Naive thymus-derived CD4-positive, alpha-beta T cell (primary cell): ENCODE measurements at regions not wholly inside any gene's neighbourhood (a gene's known extent, or its start where the extent isn't known, plus 50 kb on each side); places are given as distances from the start of the nearest gene placed in this dataset.

Experiments used
- ATAC-seq: fragments of 150-1000 bp; cut with Tn5 transposase; 2 replicates; pipeline ENCODE4 v1.10.0; 2021; ENCODE audit warnings: mild to moderate bottlenecking, moderate library complexity
- CTCF ChIA-PET: fragments of 350-600 bp; sonication (Branson Sonifier 250); formaldehyde crosslinking; loops from one replicate; lab custom pipeline; 2021; ENCODE audit warnings: antibody characterized with exemption; lab: Charles Lee
- POLR2A ChIA-PET: fragments of 350-600 bp; sonication (Branson Sonifier 250); formaldehyde crosslinking; loops from one replicate; lab custom pipeline; 2021; ENCODE audit warnings: antibody characterized with exemption, inconsistent platforms; lab: Charles Lee
- DNase-seq, 9 donors: peaks; one replicate each; pipeline versions ENCODE4 v3.0.0 to v3.0.0-alpha.2; 2020 to 2022; ENCODE audit warnings: mixed read lengths in 1 of 9
- H3K27ac ChIP-seq: one replicate; pipeline ENCODE4 v1.7.0; 2013; ENCODE audit warnings: mild to moderate bottlenecking, low read depth, low read length, moderate library complexity
- H3K27me3 ChIP-seq, 2 donors: one replicate each; pipeline ENCODE4 v1.7.0; 2013; ENCODE audit warnings: low read length in 2 of 2, mild to moderate bottlenecking in 2 of 2, moderate library complexity in 2 of 2; ENCODE audit not compliant: control insufficient read depth in 2 of 2, insufficient read depth in 2 of 2
- H3K36me3 ChIP-seq, 3 experiments: 1 replicate in 2 of 3; 2 replicates in 1 of 3; pipeline ENCODE4 v1.7.0; 2013; ENCODE audit warnings: low read length in 3 of 3, mild to moderate bottlenecking in 3 of 3, moderate library complexity in 1 of 3; ENCODE audit not compliant: insufficient read depth in 3 of 3, control insufficient read depth in 2 of 3
- H3K4me1 ChIP-seq, 2 donors: one replicate each; pipeline ENCODE4 v1.7.0; 2013; ENCODE audit warnings: low read length in 2 of 2, mild to moderate bottlenecking in 2 of 2, moderate library complexity in 1 of 2; ENCODE audit not compliant: control insufficient read depth in 2 of 2, insufficient read depth in 2 of 2
- H3K4me3 ChIP-seq: 2 replicates; pipeline ENCODE4 v1.7.0; 2013; ENCODE audit warnings: mild to moderate bottlenecking, low read length
- H3K9me3 ChIP-seq, 3 experiments: 1 replicate in 2 of 3; 2 replicates in 1 of 3; pipeline ENCODE4 v1.7.0; 2013; ENCODE audit warnings: low read length in 3 of 3; ENCODE audit not compliant: control insufficient read depth in 2 of 3
- H3K27ac Mint-ChIP-seq, 9 donors: one replicate each; pipeline ENCODE4 v1.8.0; 2020 to 2022; ENCODE audit warnings: mixed read lengths in 9 of 9, mild to moderate bottlenecking in 8 of 9, moderate library complexity in 5 of 9, inconsistent platforms in 2 of 9
- H3K27me3 Mint-ChIP-seq, 5 donors: one replicate each; pipeline ENCODE4 v1.8.0; 2021 to 2022; ENCODE audit warnings: mixed read lengths in 5 of 5, mild to moderate bottlenecking in 1 of 5
- H3K36me3 Mint-ChIP-seq, 5 donors: one replicate each; pipeline ENCODE4 v1.8.0; 2020 to 2022; ENCODE audit warnings: mixed read lengths in 5 of 5, mild to moderate bottlenecking in 3 of 5, inconsistent platforms in 1 of 5
- H3K4me1 Mint-ChIP-seq, 7 donors: one replicate each; pipeline ENCODE4 v1.8.0; 2020 to 2022; ENCODE audit warnings: mixed read lengths in 7 of 7, mild to moderate bottlenecking in 3 of 7, inconsistent platforms in 1 of 7
- H3K4me3 Mint-ChIP-seq, 10 donors: one replicate each; pipeline ENCODE4 v1.8.0; 2020 to 2022; ENCODE audit warnings: mild to moderate bottlenecking in 10 of 10, mixed read lengths in 10 of 10, moderate library complexity in 6 of 10, inconsistent platforms in 2 of 10
- H3K9me3 Mint-ChIP-seq, 11 donors: one replicate each; pipeline ENCODE4 v1.8.0; 2020 to 2022; ENCODE audit warnings: mixed read lengths in 11 of 11, mild to moderate bottlenecking in 4 of 11, inconsistent platforms in 1 of 11, moderate library complexity in 1 of 11
- intact Hi-C, 2 donors: fragments of 100-400 bp; cut with micrococcal nuclease; formaldehyde crosslinking; loops; one replicate each; pipeline ENCODE4 v1.15.1; 2023

- peaks cover 0 to 2% (median 0%) of the 10 kb centered on the region in 7 donors for H3K4me1 Mint-ChIP-seq
- H3K27me3 Mint-ChIP-seq, result no peaks in the 10 kb centered on the region
- DNase-seq, result no peak
- H3K36me3 Mint-ChIP-seq, result no peaks in the 10 kb centered on the region
- ChIA-PET CTCF (no interaction called here), POLR2A (no interaction called here)
- H3K27ac Mint-ChIP-seq, result no peak overlapping the region
- no peak for ATAC-seq
- Histone ChIP-seq H3K4me1 (no peaks in the 10 kb centered on the region), H3K27me3 (no peaks in the 10 kb centered on the region), H3K27ac (no peak overlapping the region), H3K36me3 (no peaks in the 10 kb centered on the region), H3K9me3 (no peaks in the 10 kb centered on the region), H3K4me3 (no peak overlapping the region)
- H3K9me3 Mint-ChIP-seq, result peaks cover 0 to 6% (median 0%) of the 10 kb centered on the region in 11 donors
- no peak overlapping the region for H3K4me3 Mint-ChIP-seq
- intact Hi-C loops, result no loop called here
Measured at GRCh38 chr2:142670362-142670761, 207.1 kb upstream of the KYNU start.

GRCh38 chr2:142668420-142668819, 209.0 kb upstream of the KYNU start:
- DNase-seq, result no peak

GRCh38 chr2:142665241-142665640, 212.2 kb upstream of the KYNU start:
- Histone ChIP-seq H3K27ac (no peak overlapping the region), H3K4me1 (no peaks in the 10 kb centered on the region), H3K36me3 (no peaks in the 10 kb centered on the region), H3K4me3 (no peak overlapping the region), H3K27me3 (no peaks in the 10 kb centered on the region), H3K9me3 (no peaks in the 10 kb centered on the region)
- DNase-seq, result no peak
- intact Hi-C loops, result no loop called here
- Mint-ChIP-seq H3K9me3 (peaks cover 0 to 5% (median 0%) of the 10 kb centered on the region in 11 donors), H3K27ac (no peak overlapping the region), H3K36me3 (no peaks in the 10 kb centered on the region), H3K4me3 (peak overlapping the region in 1 of 10 donors; percentile 27), H3K4me1 (no peaks in the 10 kb centered on the region), H3K27me3 (no peaks in the 10 kb centered on the region)
- ATAC-seq, result no peak
- POLR2A ChIA-PET, result no interaction called here
- CTCF ChIA-PET, result no interaction called here

More at GRCh38 chr2:142668420-142668819, 209.0 kb upstream of the KYNU start:
- Mint-ChIP-seq H3K36me3 (no peaks in the 10 kb centered on the region), H3K4me3 (no peak overlapping the region), H3K4me1 (peaks cover 0 to 2% (median 0%) of the 10 kb centered on the region in 7 donors), H3K27me3 (no peaks in the 10 kb centered on the region), H3K9me3 (peaks cover 0 to 5% (median 0%) of the 10 kb centered on the region in 11 donors), H3K27ac (no peak overlapping the region)
- ChIA-PET POLR2A (no interaction called here), CTCF (no interaction called here)
- ATAC-seq, result no peak
- no peaks in the 10 kb centered on the region for H3K36me3 ChIP-seq
- no peaks in the 10 kb centered on the region for H3K4me1 ChIP-seq
- H3K27me3 ChIP-seq, result no peaks in the 10 kb centered on the region
- no peak overlapping the region for H3K27ac ChIP-seq
- H3K9me3 ChIP-seq, result no peaks in the 10 kb centered on the region
- no peak overlapping the region for H3K4me3 ChIP-seq
- intact Hi-C loops, result no loop called here

GRCh38 chr2:142650601-142651000, 226.9 kb upstream of the KYNU start:
- Mint-ChIP-seq H3K36me3 (peaks cover 0 to 3% (median 0%) of the 10 kb centered on the region in 5 donors), H3K4me1 (no peaks in the 10 kb centered on the region), H3K4me3 (no peak overlapping the region), H3K9me3 (peaks cover 0 to 17% (median 8%) of the 10 kb centered on the region in 11 donors), H3K27me3 (no peaks in the 10 kb centered on the region), H3K27ac (no peak overlapping the region)
- POLR2A ChIA-PET, result no interaction called here
- CTCF ChIA-PET, result no interaction called here
- Histone ChIP-seq H3K27ac (no peak overlapping the region), H3K4me1 (no peaks in the 10 kb centered on the region), H3K27me3 (no peaks in the 10 kb centered on the region), H3K9me3 (no peaks in the 10 kb centered on the region), H3K36me3 (no peaks in the 10 kb centered on the region), H3K4me3 (no peak overlapping the region)
- ATAC-seq (no peak), DNase-seq (no peak)
- intact Hi-C loops, result no loop called here

- CTCF ChIA-PET, result no interaction called here
- H3K36me3 ChIP-seq, result no peaks in the 10 kb centered on the region
- ATAC-seq (no peak), DNase-seq (no peak)
- no peaks in the 10 kb centered on the region for H3K9me3 ChIP-seq
- no peak overlapping the region for H3K27ac ChIP-seq
- H3K9me3 Mint-ChIP-seq, result peaks cover 0 to 15% (median 7%) of the 10 kb centered on the region in 11 donors
- no peaks in the 10 kb centered on the region for H3K27me3 ChIP-seq
- H3K4me1 Mint-ChIP-seq, result no peaks in the 10 kb centered on the region
- POLR2A ChIA-PET, result no interaction called here
- peaks cover 0 to 3% (median 0%) of the 10 kb centered on the region in 5 donors for H3K36me3 Mint-ChIP-seq
- H3K4me3 Mint-ChIP-seq, result no peak overlapping the region
- H3K27ac Mint-ChIP-seq, result no peak overlapping the region
- no peaks in the 10 kb centered on the region for H3K27me3 Mint-ChIP-seq
- H3K4me1 ChIP-seq, result no peaks in the 10 kb centered on the region
- H3K4me3 ChIP-seq, result no peak overlapping the region
- intact Hi-C loops, result no loop called here
Measured at GRCh38 chr2:142649581-142649980, 227.9 kb upstream of the KYNU start.

- intact Hi-C loops, result no loop called here
- Histone ChIP-seq H3K27me3 (no peaks in the 10 kb centered on the region), H3K4me1 (no peaks in the 10 kb centered on the region), H3K4me3 (no peak overlapping the region), H3K9me3 (peaks cover 0 to 2% (median 0%) of the 10 kb centered on the region in 3 experiments), H3K36me3 (no peaks in the 10 kb centered on the region), H3K27ac (no peak overlapping the region)
- H3K36me3 Mint-ChIP-seq, result no peaks in the 10 kb centered on the region
- ChIA-PET CTCF (no interaction called here), POLR2A (no interaction called here)
- H3K27ac Mint-ChIP-seq, result no peak overlapping the region
- no peak overlapping the region for H3K4me3 Mint-ChIP-seq
- DNase-seq, result no peak
- no peaks in the 10 kb centered on the region for H3K4me1 Mint-ChIP-seq
- no peaks in the 10 kb centered on the region for H3K27me3 Mint-ChIP-seq
- peaks cover 0 to 24% (median 4%) of the 10 kb centered on the region in 11 donors for H3K9me3 Mint-ChIP-seq
- no peak for ATAC-seq
Measured at GRCh38 chr2:142642650-142643049, 234.8 kb upstream of the KYNU start.

GRCh38 chr2:142629193-142629592, 248.3 kb upstream of the KYNU start:
- intact Hi-C loops, result no loop called here
- Mint-ChIP-seq H3K27ac (no peak overlapping the region), H3K4me1 (no peaks in the 10 kb centered on the region), H3K27me3 (no peaks in the 10 kb centered on the region), H3K9me3 (peaks cover 0 to 11% (median 0%) of the 10 kb centered on the region in 11 donors), H3K36me3 (no peaks in the 10 kb centered on the region), H3K4me3 (no peak overlapping the region)
- DNase-seq (no peak), ATAC-seq (no peak)
- ChIA-PET CTCF (no interaction called here), POLR2A (no interaction called here)
- H3K4me3 ChIP-seq, result no peak overlapping the region
- H3K36me3 ChIP-seq, result no peaks in the 10 kb centered on the region
- H3K9me3 ChIP-seq, result no peaks in the 10 kb centered on the region
- no peaks in the 10 kb centered on the region for H3K27me3 ChIP-seq
- no peaks in the 10 kb centered on the region for H3K4me1 ChIP-seq
- H3K27ac ChIP-seq, result no peak overlapping the region
